ENCODE measurements at regions not wholly inside any gene's neighbourhood (a gene's known extent, or its start where the extent isn't known, plus 50 kb on each side); places are given as distances from the start of the nearest gene placed in this dataset.

GRCh38 chr18:74023220-74023619 is 124.4 kb downstream of the FBXO15 start:
- DNase-seq (ENCODE audit: low read depth), result no peak

- no peak for DNase-seq (ENCODE audit: low read depth)
Measured at GRCh38 chr18:74019864-74020263, 127.8 kb downstream of the FBXO15 start.

GRCh38 chr18:74013955-74014354 is 133.7 kb downstream of the FBXO15 start:
- no peak for DNase-seq (ENCODE audit: low read depth)

GRCh38 chr18:74012954-74013630 is 134.5 kb downstream of the FBXO15 start:
- no peak for DNase-seq (ENCODE audit: low read depth)

- DNase-seq (ENCODE audit: low read depth), result no peak
Measured at GRCh38 chr18:74006143-74006542, 141.5 kb downstream of the FBXO15 start.

- DNase-seq (ENCODE audit: low read depth), result no peak
Measured at GRCh38 chr18:74005320-74006109, 142.1 kb downstream of the FBXO15 start.

GRCh38 chr18:73992242-73993022 is 155.2 kb downstream of the FBXO15 start:
- DNase-seq (ENCODE audit: low read depth), result no peak

- no peak for DNase-seq (ENCODE audit: low read depth)
Measured at GRCh38 chr18:73991570-73991969, 156.1 kb downstream of the FBXO15 start.

GRCh38 chr18:73990258-73990657 is 157.4 kb downstream of the FBXO15 start:
- no peak for DNase-seq (ENCODE audit: low read depth)

GRCh38 chr18:73987247-73987980 is 160.2 kb downstream of the FBXO15 start:
- no peak for DNase-seq (ENCODE audit: low read depth)

- DNase-seq (ENCODE audit: low read depth), result no peak
Measured at GRCh38 chr18:73986711-73987110, 160.9 kb downstream of the FBXO15 start.

GRCh38 chr18:73985855-73986625 is 161.6 kb downstream of the FBXO15 start:
- no peak for DNase-seq (ENCODE audit: low read depth)

GRCh38 chr18:73983970-73984369 is 163.7 kb downstream of the FBXO15 start:
- no peak for DNase-seq (ENCODE audit: low read depth)

GRCh38 chr18:73983496-73983895 is 164.1 kb downstream of the FBXO15 start:
- no peak for DNase-seq (ENCODE audit: low read depth)

GRCh38 chr18:73981796-73982195 is 165.8 kb downstream of the FBXO15 start:
- DNase-seq (ENCODE audit: low read depth), result no peak

- no peak for DNase-seq (ENCODE audit: low read depth)
Measured at GRCh38 chr18:73980289-73980979, 167.2 kb downstream of the FBXO15 start.

- DNase-seq (ENCODE audit: low read depth), result no peak
Measured at GRCh38 chr18:73979742-73980141, 167.9 kb downstream of the FBXO15 start.

GRCh38 chr18:73976433-73976832 is 171.2 kb downstream of the FBXO15 start:
- no peak for DNase-seq (ENCODE audit: low read depth)

- no peak for DNase-seq (ENCODE audit: low read depth)
Measured at GRCh38 chr18:73975266-73975665, 172.4 kb downstream of the FBXO15 start.

- no peak for DNase-seq (ENCODE audit: low read depth)
Measured at GRCh38 chr18:73973972-73974371, 173.7 kb downstream of the FBXO15 start.

- no peak for DNase-seq (ENCODE audit: low read depth)
Measured at GRCh38 chr18:73966954-73967353, 180.7 kb downstream of the FBXO15 start.

All from activated T-cell treated with anti-CD3 and anti-CD28 coated beads for 24 hours (primary cell).